Gastroesophageal sphincter (tissue), 4 donors: ENCODE measurements at regions not wholly inside any gene's neighbourhood (a gene's known extent, or its start where the extent isn't known, plus 50 kb on each side); places are given as distances from the start of the nearest gene placed in this dataset.

Experiments used
- ATAC-seq: fragments of 150-250 bp; one replicate; pipeline ENCODE4 v1.9.1; 2016; ENCODE audit warnings: mild to moderate bottlenecking, moderate library complexity
- H3K27ac ChIP-seq, 4 donors: fragments of 200-600 bp; sonication (generic) in 3 of 4; 1 replicate in 3 of 4; 2 replicates in 1 of 4; pipeline ENCODE4 v1.5.1; 2016 to 2019
- H3K27me3 ChIP-seq: fragments of 200-600 bp; sonication (generic); one replicate; pipeline ENCODE4 v1.5.1; 2019
- H3K36me3 ChIP-seq, 2 donors: fragments of 200-600 bp; sonication (generic); one replicate each; pipeline ENCODE4 v1.5.1; 2019; ENCODE audit warnings: control low read depth in 1 of 2
- H3K4me1 ChIP-seq, 3 donors: fragments of 200-600 bp; sonication (generic); 1 replicate in 2 of 3; 2 replicates in 1 of 3; pipeline ENCODE4 v1.5.1; 2016 to 2019; ENCODE audit warnings: control low read depth in 2 of 3
- H3K4me3 ChIP-seq, 2 donors: fragments of 200-600 bp; sonication (generic); one replicate each; pipeline ENCODE4 v1.5.1; 2019; ENCODE audit warnings: mild to moderate bottlenecking in 1 of 2, moderate library complexity in 1 of 2
- H3K9me3 ChIP-seq, 3 donors: fragments of 200-600 bp; sonication (generic); one replicate each; pipeline ENCODE4 v1.5.1; 2017 to 2019; ENCODE audit warnings: control low read depth in 2 of 3
- EP300 ChIP-seq: sonication (generic); formaldehyde crosslinking; IDR thresholded peaks from one replicate; pipeline ENCODE4 v1.6.1; 2017; ENCODE audit warnings: antibody characterized with exemption, mild to moderate bottlenecking
- POLR2A ChIP-seq, 2 donors: fragments of 450-650 bp; IDR thresholded peaks; one replicate each; pipeline ENCODE4 v1.6.1; 2017; ENCODE audit warnings: antibody characterized with exemption in 2 of 2, mild to moderate bottlenecking in 2 of 2, moderate library complexity in 1 of 2
- POLR2AphosphoS5 ChIP-seq: sonication (generic); formaldehyde crosslinking; IDR thresholded peaks from one replicate; pipeline ENCODE4 v1.6.1; 2017; ENCODE audit warnings: antibody characterized with exemption
- WGBS, 2 donors: methylation state at CpG; one replicate each; pipeline ENCODE4 v1.1.5; 2018; ENCODE audit warnings: low coverage in 1 of 2; 5-methylcytosine and 5-hydroxymethylcytosine counted together
- TF ChIP-seq, protein P1 (sequence below), 4 experiments: fragments of 200-600 bp in 2 of 4; fragments of 450-650 bp in 2 of 4; sonication (generic) in 1 of 4; IDR thresholded peaks; one replicate each; pipeline ENCODE4 v1.5.1; 2017 to 2019; ENCODE audit warnings: antibody characterized with exemption in 4 of 4, mild to moderate bottlenecking in 2 of 4, moderate library complexity in 2 of 4

DNA sequence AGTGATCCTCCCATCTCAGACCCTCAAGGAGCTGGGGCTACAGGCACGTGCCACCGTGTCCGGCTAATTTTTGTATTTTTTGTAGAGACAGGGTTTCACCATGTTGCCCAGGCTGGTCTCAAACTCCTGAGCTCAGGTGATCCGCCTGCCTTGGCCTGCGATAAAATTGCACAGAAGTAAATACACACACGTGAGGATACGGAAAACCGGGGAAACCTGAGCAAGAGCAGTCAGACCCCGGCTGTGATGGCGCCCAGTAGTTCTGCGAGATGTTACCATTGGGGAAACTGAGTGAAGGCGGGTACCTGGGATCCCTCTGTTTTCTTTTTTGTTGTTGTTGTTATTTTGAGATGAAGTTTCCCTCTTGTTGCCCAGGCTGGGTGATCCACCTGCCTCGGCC, 114.9 kb downstream of the C9orf50 start:
- WGBS, 2 donors = 92 to 99% methylated on average over 9 to 12 of the region's 13 CpGs
- Histone ChIP-seq H3K36me3 (peaks cover 0 to 35% of the 10 kb centered on the region in 2 donors), H3K4me3 (no peak overlapping the region), H3K27me3 (no peaks in the 10 kb centered on the region), H3K27ac (no peak overlapping the region), H3K4me1 (peaks cover 0 to 20% (median under 1%) of the 10 kb centered on the region in 3 donors), H3K9me3 (no peaks in the 10 kb centered on the region)
- no peak for ATAC-seq
- TF ChIP-seq, protein P1, sequence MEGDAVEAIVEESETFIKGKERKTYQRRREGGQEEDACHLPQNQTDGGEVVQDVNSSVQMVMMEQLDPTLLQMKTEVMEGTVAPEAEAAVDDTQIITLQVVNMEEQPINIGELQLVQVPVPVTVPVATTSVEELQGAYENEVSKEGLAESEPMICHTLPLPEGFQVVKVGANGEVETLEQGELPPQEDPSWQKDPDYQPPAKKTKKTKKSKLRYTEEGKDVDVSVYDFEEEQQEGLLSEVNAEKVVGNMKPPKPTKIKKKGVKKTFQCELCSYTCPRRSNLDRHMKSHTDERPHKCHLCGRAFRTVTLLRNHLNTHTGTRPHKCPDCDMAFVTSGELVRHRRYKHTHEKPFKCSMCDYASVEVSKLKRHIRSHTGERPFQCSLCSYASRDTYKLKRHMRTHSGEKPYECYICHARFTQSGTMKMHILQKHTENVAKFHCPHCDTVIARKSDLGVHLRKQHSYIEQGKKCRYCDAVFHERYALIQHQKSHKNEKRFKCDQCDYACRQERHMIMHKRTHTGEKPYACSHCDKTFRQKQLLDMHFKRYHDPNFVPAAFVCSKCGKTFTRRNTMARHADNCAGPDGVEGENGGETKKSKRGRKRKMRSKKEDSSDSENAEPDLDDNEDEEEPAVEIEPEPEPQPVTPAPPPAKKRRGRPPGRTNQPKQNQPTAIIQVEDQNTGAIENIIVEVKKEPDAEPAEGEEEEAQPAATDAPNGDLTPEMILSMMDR (IDR thresholded peaks at IDR 0.05) = no peak
- TF ChIP-seq POLR2AphosphoS5 (no peak), POLR2A (IDR thresholded peaks at IDR 0.05) (no peak), EP300 (no peak)

DNA sequence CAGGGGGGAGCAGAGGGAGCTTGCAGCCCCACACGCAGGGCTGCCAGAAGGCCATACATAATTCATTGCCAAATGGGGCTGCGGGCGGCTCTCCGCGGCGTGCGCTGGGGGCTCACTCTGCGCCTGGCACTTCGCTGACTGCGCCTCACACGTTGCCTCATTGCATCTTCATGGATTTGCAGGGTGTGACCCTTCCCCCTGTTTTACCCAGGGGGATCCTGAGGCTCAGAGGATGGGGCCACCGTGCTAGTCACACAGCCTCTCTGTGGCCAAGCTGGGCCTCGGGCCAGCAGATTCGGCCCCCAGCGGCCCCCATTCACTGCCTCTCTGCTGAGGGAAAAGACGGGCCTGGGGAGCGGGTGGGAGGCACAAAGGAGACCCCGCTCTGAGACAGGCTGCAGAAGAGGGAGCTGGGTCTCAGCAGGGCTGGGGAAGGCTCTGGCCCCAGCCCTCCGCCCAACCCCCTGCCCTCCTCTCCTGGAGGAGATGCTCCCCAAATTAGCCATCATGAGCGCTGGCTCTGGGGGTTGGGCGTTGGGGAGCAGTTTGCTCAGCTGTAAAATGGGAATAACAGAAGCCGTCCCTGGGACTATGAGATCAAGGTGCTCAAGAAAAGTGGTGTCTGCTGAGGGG, 115.5 kb downstream of the C9orf50 start:
- Histone ChIP-seq H3K27ac (no peak overlapping the region), H3K4me1 (peaks cover 0 to 27% (median 7%) of the 10 kb centered on the region in 3 donors), H3K4me3 (no peak overlapping the region), H3K36me3 (peaks cover 0 to 35% of the 10 kb centered on the region in 2 donors), H3K9me3 (no peaks in the 10 kb centered on the region), H3K27me3 (no peaks in the 10 kb centered on the region)
- TF ChIP-seq EP300 (no peak), POLR2AphosphoS5 (no peak), POLR2A (IDR thresholded peaks at IDR 0.05) (no peak)
- TF ChIP-seq, protein P1 (IDR thresholded peaks at IDR 0.05) = no peak
- 67 to 72% methylated on average over 3 to 12 of the region's 22 CpGs for WGBS, 2 donors
- ATAC-seq = no peak

DNA sequence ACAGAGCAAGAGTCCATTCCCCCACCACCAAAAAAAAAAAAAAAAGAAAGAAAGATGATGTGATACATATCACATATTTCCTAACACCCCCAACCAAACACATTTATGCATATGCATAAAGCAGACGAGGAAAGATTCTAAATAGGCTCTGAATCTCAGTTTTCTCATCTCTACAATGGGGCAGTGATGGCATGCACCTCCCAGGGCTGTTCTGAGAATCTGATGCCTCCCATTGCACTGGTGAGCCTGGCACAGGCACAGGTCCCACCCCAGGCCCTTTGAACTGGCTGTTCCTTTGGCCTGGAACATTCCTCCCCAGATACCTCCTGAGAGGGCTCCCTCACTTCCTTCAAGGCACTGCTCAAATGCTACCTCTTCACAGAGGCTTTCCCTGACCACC, 116.5 kb downstream of the C9orf50 start:
- WGBS, 2 donors = 100% methylated on average over 1 of the region's 1 CpG; no CpG with 5 or more reads in 1 of the 2 donors
- Histone ChIP-seq H3K4me1 (peaks cover 3 to 37% (median 16%) of the 10 kb centered on the region in 3 donors), H3K27me3 (no peaks in the 10 kb centered on the region), H3K9me3 (no peaks in the 10 kb centered on the region), H3K4me3 (no peak overlapping the region), H3K27ac (no peak overlapping the region), H3K36me3 (peaks cover 0 to 35% of the 10 kb centered on the region in 2 donors)
- TF ChIP-seq POLR2AphosphoS5 (no peak), POLR2A (IDR thresholded peaks at IDR 0.05) (no peak)
- TF ChIP-seq, protein P1 (IDR thresholded peaks at IDR 0.05) = no peak
- no peak for ATAC-seq

DNA sequence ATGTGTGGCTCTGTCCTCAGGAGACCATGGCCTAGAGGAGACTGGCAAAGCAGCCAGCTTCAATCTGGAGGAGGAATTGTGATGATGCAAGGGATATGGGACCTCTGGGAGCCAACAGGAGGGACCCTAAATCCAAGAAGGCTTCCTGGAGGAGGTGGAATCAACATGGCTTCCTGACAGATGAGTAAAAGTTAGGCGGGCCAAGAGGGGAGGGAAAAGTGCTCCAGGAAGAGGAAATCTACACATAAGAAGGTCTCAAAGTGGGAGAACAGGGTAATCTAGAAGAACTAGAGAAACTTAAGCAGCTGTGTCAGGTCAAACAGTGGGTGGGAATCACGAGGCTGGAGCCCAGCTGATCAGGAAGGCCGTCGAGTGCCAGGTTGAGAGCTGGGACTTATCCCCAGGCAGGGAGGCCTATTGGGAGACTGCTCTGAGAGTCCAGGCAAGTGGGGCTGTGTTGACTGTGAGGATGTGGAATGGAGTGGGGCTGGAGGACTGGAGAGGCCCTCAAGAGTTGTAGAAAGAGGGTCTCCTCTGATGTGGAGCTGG, 119.1 kb downstream of the C9orf50 start:
- no peak for ATAC-seq
- H3K9me3 ChIP-seq = no peaks in the 10 kb centered on the region
- TF ChIP-seq, protein P1 (IDR thresholded peaks at IDR 0.05) = no peak
- TF ChIP-seq POLR2AphosphoS5 (no peak), EP300 (no peak), POLR2A (IDR thresholded peaks at IDR 0.05) (no peak)
- H3K4me3 ChIP-seq = no peak overlapping the region
- peak overlapping the region in 3 of 4 donors; percentile 41 to 100 (median 100) for H3K27ac ChIP-seq
- WGBS, 2 donors = 41 to 47% methylated on average over 4 of the region's 4 CpGs
- H3K36me3 ChIP-seq = peaks cover 0 to 35% of the 10 kb centered on the region in 2 donors
- no peaks in the 10 kb centered on the region for H3K27me3 ChIP-seq
- peaks cover 3 to 61% (median 38%) of the 10 kb centered on the region in 3 donors for H3K4me1 ChIP-seq
